ENCODE measurements at regions not wholly inside any gene's neighbourhood (a gene's known extent, or its start where the extent isn't known, plus 50 kb on each side); places are given as distances from the start of the nearest gene placed in this dataset.

GRCh38 chr2:117718048-117718447, 96.4 kb upstream of the DDX18 start:
- CTCF ChIA-PET: no interaction called here
- no peak overlapping the region for H3K9ac ChIP-seq (replicated peaks; ENCODE audit: extremely low read depth, insufficient read depth, low read length)
- H3K27ac ChIP-seq (ENCODE audit: insufficient read depth, low read depth, low read length): no peak overlapping the region
- no peaks in the 10 kb centered on the region for H4K20me1 ChIP-seq (replicated peaks; ENCODE audit: control insufficient read depth, extremely low read depth, insufficient read depth, low read length)
- H3K9me3 ChIP-seq (replicated peaks; ENCODE audit: control insufficient read depth, insufficient read depth, low read length): no peaks in the 10 kb centered on the region
- no peak overlapping the region for H3K4me2 ChIP-seq (ENCODE audit: insufficient read depth, low read length)
- POLR2A ChIA-PET: no interaction called here
- BruUV-seq (replicated peaks): no TSS peak
- intact Hi-C loops (cut with micrococcal nuclease): no loop called here
- H3K36me3 ChIP-seq (ENCODE audit: control insufficient read depth in 2 of 2, extremely low read depth in 1 of 2, insufficient read depth in 2 of 2, low read length in 2 of 2): no peaks in the 10 kb centered on the region
- no peaks in the 10 kb centered on the region for H3K27me3 ChIP-seq (ENCODE audit: control insufficient read depth in 2 of 2, insufficient read depth in 2 of 2, low read length in 2 of 2)
- no peaks in the 10 kb centered on the region for H3K79me2 ChIP-seq (ENCODE audit: control insufficient read depth, insufficient read depth, low read length)
- no peak overlapping the region for H2AFZ ChIP-seq (ENCODE audit: low read depth, low read length)
- no peaks in the 10 kb centered on the region for H3K4me1 ChIP-seq (ENCODE audit: control insufficient read depth, extremely low read depth, insufficient read depth, low read length)
- FAIRE-seq (no peak), DNase-seq (ENCODE audit: low read depth, low spot score) (no peak)
- no peak overlapping the region for H3K4me3 ChIP-seq (replicated peaks in 1 of 3; ENCODE audit: insufficient read depth in 1 of 3, low read depth in 1 of 3, low read length in 3 of 3)
- TF ChIP-seq EZH2 (IDR thresholded peaks at IDR 0.05; ENCODE audit: borderline replicate concordance, low read depth, low read length, severe bottlenecking): no peak
- no peak for TF ChIP-seq GATA2 (IDR thresholded peaks at IDR 0.05; ENCODE audit: insufficient read depth, insufficient read length, low read depth, low read length)
- TF ChIP-seq MAX (IDR thresholded peaks at IDR 0.05; ENCODE audit: insufficient read depth, insufficient read length): no peak
- no peak for TF ChIP-seq MYC (IDR thresholded peaks at IDR 0.05; ENCODE audit: low read depth, low read length)
- no peak for TF ChIP-seq JUN (IDR thresholded peaks at IDR 0.05; ENCODE audit: borderline replicate concordance, insufficient read depth, insufficient read length, low read depth)
- TF ChIP-seq CTCF (IDR thresholded peaks at IDR 0.05; ENCODE audit: extremely low read depth in 1 of 2, insufficient read depth in 1 of 2, low read depth in 1 of 2, low read length in 2 of 2): no peak
- TF ChIP-seq POLR2A (IDR thresholded peaks at IDR 0.05; ENCODE audit: low read depth, low read length): no peak
- TF ChIP-seq POLR2AphosphoS5 (IDR thresholded peaks at IDR 0.05; ENCODE audit: insufficient read depth, low read depth, low read length): no peak
- no peak for TF ChIP-seq FOS (IDR thresholded peaks at IDR 0.05; ENCODE audit: borderline replicate concordance, insufficient read depth, low read length)
- no peaks in the 10 kb centered on the region for H3K9me1 ChIP-seq (replicated peaks; ENCODE audit: control insufficient read depth, extremely low read depth, insufficient read depth, low read length)
- dilution Hi-C loops (cut with MboI; ENCODE audit: extremely low pct_ligation_motif_present, low sequenced_read_pairs): no loop called here
